ENCODE measurements at regions not wholly inside any gene's neighbourhood (a gene's known extent, or its start where the extent isn't known, plus 50 kb on each side); places are given as distances from the start of the nearest gene placed in this dataset.

- Histone ChIP-seq H4K20me1 (ENCODE audit: insufficient read depth, low read length, poor library complexity, severe bottlenecking) (no peaks in the 10 kb centered on the region), H3K79me2 (ENCODE audit: insufficient read depth, low read length) (no peaks in the 10 kb centered on the region), H3K4me2 (ENCODE audit: low read depth, low read length, poor library complexity, severe bottlenecking) (no peak overlapping the region), H3F3A (ENCODE audit: low read depth) (no peaks in the 10 kb centered on the region), H3K27me3 (ENCODE audit: insufficient read depth, low read length, poor library complexity, severe bottlenecking) (no peaks in the 10 kb centered on the region), H3K9me2 (replicated peaks; ENCODE audit: low read depth, low read length) (no peaks in the 10 kb centered on the region), H3K4me3 (ENCODE audit: low read length, poor library complexity, severe bottlenecking) (no peak overlapping the region), H2AFZ (ENCODE audit: low read length) (no peak overlapping the region), H3K9me3 (ENCODE audit: insufficient read depth, low read depth, low read length) (no peaks in the 10 kb centered on the region), H3K36me3 (ENCODE audit: insufficient read depth, low read length) (no peaks in the 10 kb centered on the region), H3K9ac (ENCODE audit: low read depth, low read length, poor library complexity, severe bottlenecking) (no peak overlapping the region), H3K4me1 (ENCODE audit: insufficient read depth, low read length, poor library complexity, severe bottlenecking) (no peaks in the 10 kb centered on the region)
- TF ChIP-seq CTCF (conservative IDR thresholded peaks at IDR 0.05; ENCODE audit: low read length) (no peak), EZH2phosphoT487 (IDR thresholded peaks at IDR 0.05; ENCODE audit: borderline replicate concordance) (no peak)
These were observed 50.3 kb upstream of the CCDC85A start for GRCh38 chr2:56133441-56133840.

DNA sequence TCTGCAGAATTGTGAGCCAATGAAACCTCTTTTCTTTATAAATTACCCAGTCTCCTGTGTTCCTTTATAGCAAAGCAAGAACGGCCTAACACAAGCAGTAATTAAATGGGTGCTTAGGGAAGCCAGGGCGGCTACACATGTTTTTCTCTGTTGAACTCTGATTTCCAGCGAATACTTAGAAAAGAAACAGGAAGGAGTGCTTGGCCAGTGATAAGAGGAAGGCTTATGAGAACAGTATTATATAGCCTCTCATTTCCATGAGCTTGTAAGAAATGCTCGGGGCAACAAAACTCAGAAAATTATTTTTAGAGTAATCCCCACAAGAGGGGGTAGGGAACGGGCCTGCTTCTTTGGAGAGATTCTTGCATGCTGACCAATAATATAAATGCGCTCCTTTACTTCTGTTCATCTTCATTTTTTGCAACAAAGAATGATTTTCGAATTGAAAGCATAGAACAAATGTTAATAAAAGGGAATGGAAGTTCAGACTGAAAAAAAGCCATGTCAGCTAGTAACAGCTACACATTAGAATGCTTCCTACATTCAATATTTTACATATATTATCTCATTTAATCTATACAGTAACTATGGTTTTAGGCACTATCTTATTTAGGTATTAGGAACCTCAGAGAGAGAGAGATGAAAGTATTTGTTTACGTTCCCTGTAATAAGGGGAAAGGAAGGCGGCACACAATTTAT lies 49.7 kb upstream of the CCDC85A start:
- TF ChIP-seq EZH2phosphoT487 (IDR thresholded peaks at IDR 0.05; ENCODE audit: borderline replicate concordance): no peak
- TF ChIP-seq CTCF (conservative IDR thresholded peaks at IDR 0.05; ENCODE audit: low read length): no peak
- H3K4me1 ChIP-seq (ENCODE audit: insufficient read depth, low read length, poor library complexity, severe bottlenecking): no peaks in the 10 kb centered on the region
- no peaks in the 10 kb centered on the region for H3F3A ChIP-seq (ENCODE audit: low read depth)
- no peaks in the 10 kb centered on the region for H3K36me3 ChIP-seq (ENCODE audit: insufficient read depth, low read length)
- H2AFZ ChIP-seq (ENCODE audit: low read length): no peak overlapping the region
- H3K79me2 ChIP-seq (ENCODE audit: insufficient read depth, low read length): no peaks in the 10 kb centered on the region
- no peak overlapping the region for H3K9ac ChIP-seq (ENCODE audit: low read depth, low read length, poor library complexity, severe bottlenecking)
- H3K4me2 ChIP-seq (ENCODE audit: low read depth, low read length, poor library complexity, severe bottlenecking): no peak overlapping the region
- H4K20me1 ChIP-seq (ENCODE audit: insufficient read depth, low read length, poor library complexity, severe bottlenecking): no peaks in the 10 kb centered on the region
- no peaks in the 10 kb centered on the region for H3K9me3 ChIP-seq (ENCODE audit: insufficient read depth, low read depth, low read length)
- H3K4me3 ChIP-seq (ENCODE audit: low read length, poor library complexity, severe bottlenecking): no peak overlapping the region
- H3K27me3 ChIP-seq (ENCODE audit: insufficient read depth, low read length, poor library complexity, severe bottlenecking): no peaks in the 10 kb centered on the region
- no peaks in the 10 kb centered on the region for H3K9me2 ChIP-seq (replicated peaks; ENCODE audit: low read depth, low read length)
